ENCODE measurements at regions not wholly inside any gene's neighbourhood (a gene's known extent, or its start where the extent isn't known, plus 50 kb on each side); places are given as distances from the start of the nearest gene placed in this dataset.
"Not testable (repeated sequence)": the region's sequence is repeated elsewhere in the genome, so short reads cannot be mapped to it uniquely, and the experiment has no call there.

- no peak for DNase-seq (ENCODE audit: low read depth)
- H3K4me3 ChIP-seq (replicated peaks; ENCODE audit: low read depth, low read length): no peak overlapping the region
- no peak for TF ChIP-seq CTCF (IDR thresholded peaks at IDR 0.05; ENCODE audit: low read length, missing control alignments)
Observed at GRCh38 chr3:10725067-10725466, 91.0 kb upstream of the SLC6A11 start.

- no peak overlapping the region for H3K4me3 ChIP-seq (replicated peaks; ENCODE audit: low read depth, low read length)
- TF ChIP-seq CTCF (IDR thresholded peaks at IDR 0.05; ENCODE audit: low read length, missing control alignments): no peak
- DNase-seq (ENCODE audit: low read depth): no peak
Observed at GRCh38 chr3:10725846-10726245, 90.2 kb upstream of the SLC6A11 start.

DNA sequence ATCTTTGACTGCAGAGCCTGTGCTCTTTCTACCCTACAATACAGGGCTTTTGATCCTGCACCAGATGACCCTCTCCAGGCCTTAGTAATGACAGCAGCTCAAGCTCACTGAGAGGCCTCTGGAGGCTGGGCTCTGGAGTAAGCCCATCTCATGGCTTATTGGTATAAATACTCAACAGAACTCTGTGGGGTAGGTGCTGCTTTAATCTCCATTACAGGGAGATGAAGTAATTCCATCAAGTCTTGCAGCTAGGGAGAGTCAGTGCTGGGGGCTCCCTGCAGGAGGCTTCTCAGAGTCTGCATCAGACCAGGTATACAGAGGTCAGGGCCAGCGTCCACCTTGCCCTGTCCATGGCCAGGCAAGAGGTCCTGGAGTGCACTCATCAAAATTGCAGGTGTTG lies 89.2 kb upstream of the SLC6A11 start:
- H3K4me3 ChIP-seq (replicated peaks; ENCODE audit: low read depth, low read length): no peak overlapping the region
- TF ChIP-seq CTCF (IDR thresholded peaks at IDR 0.05; ENCODE audit: low read length, missing control alignments): no peak
- DNase-seq (ENCODE audit: low read depth): no peak

DNA sequence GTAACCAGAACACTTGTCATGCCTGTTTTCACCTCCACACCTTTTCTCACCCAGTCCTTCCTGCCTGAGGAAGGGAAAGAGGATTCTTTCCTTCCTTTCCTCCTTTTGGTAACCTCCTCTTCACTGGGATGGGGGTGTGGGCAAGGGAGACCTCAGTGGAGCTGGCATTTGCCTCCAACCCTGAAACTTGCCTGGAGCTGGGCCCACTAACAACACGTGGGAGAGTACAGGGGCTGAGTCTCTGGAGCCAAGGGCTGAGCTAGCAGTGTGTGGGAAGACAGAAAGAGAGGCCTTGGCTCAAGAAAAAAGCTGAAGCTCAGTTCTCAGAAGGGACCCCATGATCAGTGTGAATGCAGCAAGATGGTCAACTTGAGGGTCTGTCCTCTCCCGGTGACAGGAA lies 86.6 kb upstream of the SLC6A11 start:
- no peak for TF ChIP-seq CTCF (IDR thresholded peaks at IDR 0.05; ENCODE audit: low read length, missing control alignments)
- no peak for DNase-seq (ENCODE audit: low read depth)
- no peak overlapping the region for H3K4me3 ChIP-seq (replicated peaks; ENCODE audit: low read depth, low read length)

- no peak for DNase-seq (ENCODE audit: low read depth)
- no peak for TF ChIP-seq CTCF (IDR thresholded peaks at IDR 0.05; ENCODE audit: low read length, missing control alignments)
- no peak overlapping the region for H3K4me3 ChIP-seq (replicated peaks; ENCODE audit: low read depth, low read length)
Observed at GRCh38 chr3:10732292-10732691, 83.7 kb upstream of the SLC6A11 start.

- DNase-seq (ENCODE audit: low read depth): no peak
- no peak overlapping the region for H3K4me3 ChIP-seq (replicated peaks; ENCODE audit: low read depth, low read length)
- TF ChIP-seq CTCF (IDR thresholded peaks at IDR 0.05; ENCODE audit: low read length, missing control alignments): no peak
Observed at GRCh38 chr3:10733297-10733696, 82.7 kb upstream of the SLC6A11 start.

DNA sequence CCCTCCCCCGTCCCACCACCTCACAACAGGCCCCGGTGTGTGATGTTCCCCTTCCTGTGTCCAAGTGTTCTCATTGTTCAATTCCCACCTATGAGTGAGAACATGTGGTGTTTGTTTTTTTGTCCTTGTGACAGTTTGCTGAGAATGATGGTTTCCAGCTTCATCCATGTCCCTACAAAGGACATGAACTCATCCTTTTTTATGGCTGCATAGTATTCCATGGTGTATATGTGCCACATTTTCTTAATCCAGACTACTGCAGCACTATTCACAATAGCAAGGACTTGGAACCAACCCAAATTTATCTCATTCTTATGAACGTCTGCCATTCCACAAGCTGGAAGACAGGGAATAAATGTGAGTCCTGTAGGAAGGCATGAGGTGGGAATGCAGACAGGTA lies 79.6 kb upstream of the SLC6A11 start:
- DNase-seq (ENCODE audit: low read depth): not testable (repeated sequence)

DNA sequence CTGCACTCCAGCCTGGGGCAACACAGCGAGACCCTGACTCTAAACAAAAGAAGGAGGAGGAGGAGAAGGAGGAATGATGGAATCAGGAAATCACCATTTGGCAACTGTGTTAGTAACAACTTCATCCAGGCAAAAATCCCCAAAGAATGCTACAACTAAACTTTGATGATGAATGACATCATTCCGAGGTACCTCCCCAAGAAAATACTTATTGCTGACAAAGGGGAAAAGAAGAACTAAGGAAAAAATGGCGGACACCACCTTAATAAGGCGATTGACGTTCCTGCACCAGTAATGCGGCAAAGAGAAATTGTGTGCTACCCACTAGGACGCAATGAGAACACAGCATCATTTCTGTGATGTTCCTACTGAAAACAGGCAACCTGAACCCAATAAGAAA lies 78.2 kb upstream of the SLC6A11 start:
- no peak for TF ChIP-seq CTCF (IDR thresholded peaks at IDR 0.05; ENCODE audit: low read length, missing control alignments)
- no peak overlapping the region for H3K4me3 ChIP-seq (replicated peaks; ENCODE audit: low read depth, low read length)
- DNase-seq (ENCODE audit: low read depth): no peak

More for the DNA sequence above, 79.6 kb upstream of the SLC6A11 start:
- not testable (repeated sequence) for H3K4me3 ChIP-seq (replicated peaks; ENCODE audit: low read depth, low read length)

Measured in fibroblast of pulmonary artery (primary cell).